ENCODE measurements at regions not wholly inside any gene's neighbourhood (a gene's known extent, or its start where the extent isn't known, plus 50 kb on each side); places are given as distances from the start of the nearest gene placed in this dataset.

GRCh38 chr7:25870574-25870973 lies 281.4 kb upstream of the NFE2L3 start:
- ChIA-PET CTCF (interaction anchor here (0.7 kb wide), 1 partner anchor 620 kb away, joined by 3 read pairs; no protein-coding TSS in a partner anchor), POLR2A (ENCODE audit: low non-redundant PET) (no interaction called here)
- H3K27ac ChIP-seq: no peak overlapping the region
- DNase-seq (ENCODE audit: low spot score): no peak
- no peak for TF ChIP-seq CTCF (conservative IDR thresholded peaks at IDR 0.05; ENCODE audit: low read depth)

- no peak for TF ChIP-seq CTCF (conservative IDR thresholded peaks at IDR 0.05; ENCODE audit: low read depth)
- POLR2A ChIA-PET (ENCODE audit: low non-redundant PET): no interaction called here
- H3K27ac ChIP-seq: no peak overlapping the region
- CTCF ChIA-PET: no interaction called here
- no peak for DNase-seq (ENCODE audit: low spot score)
These were observed 275.9 kb upstream of the NFE2L3 start for GRCh38 chr7:25876092-25876491.

- no peak for TF ChIP-seq CTCF (conservative IDR thresholded peaks at IDR 0.05; ENCODE audit: low read depth)
- ChIA-PET CTCF (interaction anchor here (0.6 to 1.2 kb wide), 3 partner anchors 19 to 26 kb away, joined by 3 to 4 read pairs (median 3); no protein-coding TSS in a partner anchor), POLR2A (ENCODE audit: low non-redundant PET) (no interaction called here)
- DNase-seq (ENCODE audit: low spot score): no peak
- no peak overlapping the region for H3K27ac ChIP-seq
These were observed 273.9 kb upstream of the NFE2L3 start for GRCh38 chr7:25877802-25878789.

GRCh38 chr7:25879799-25880198 lies 272.2 kb upstream of the NFE2L3 start:
- ChIA-PET CTCF (interaction anchor here (0.5 to 0.6 kb wide), 2 partner anchors 125 to 578 kb away, joined by 3 to 5 read pairs; no protein-coding TSS in a partner anchor), POLR2A (ENCODE audit: low non-redundant PET) (interaction anchor here (0.5 kb wide), 1 partner anchor 1270 kb away, joined by 3 read pairs; no protein-coding TSS in a partner anchor)

GRCh38 chr7:25881317-25882037 lies 270.5 kb upstream of the NFE2L3 start:
- no peak for DNase-seq (ENCODE audit: low spot score)
- ChIA-PET CTCF (no interaction called here), POLR2A (ENCODE audit: low non-redundant PET) (no interaction called here)
- TF ChIP-seq CTCF (conservative IDR thresholded peaks at IDR 0.05; ENCODE audit: low read depth): no peak
- H3K27ac ChIP-seq: no peak overlapping the region

More at GRCh38 chr7:25879799-25880198, 272.2 kb upstream of the NFE2L3 start:
- DNase-seq (ENCODE audit: low spot score): no peak
- TF ChIP-seq CTCF (conservative IDR thresholded peaks at IDR 0.05; ENCODE audit: low read depth): no peak
- H3K27ac ChIP-seq: no peak overlapping the region

GRCh38 chr7:25882151-25882773 lies 269.7 kb upstream of the NFE2L3 start:
- DNase-seq (ENCODE audit: low spot score): no peak
- ChIA-PET CTCF (no interaction called here), POLR2A (ENCODE audit: low non-redundant PET) (no interaction called here)
- no peak overlapping the region for H3K27ac ChIP-seq
- TF ChIP-seq CTCF (conservative IDR thresholded peaks at IDR 0.05; ENCODE audit: low read depth): no peak

Measured in RWPE1 (cell line).